ENCODE measurements at regions not wholly inside any gene's neighbourhood (a gene's known extent, or its start where the extent isn't known, plus 50 kb on each side); places are given as distances from the start of the nearest gene placed in this dataset.

GRCh38 chr2:4604767-4605166, 901.4 kb downstream of the DCDC2C start:
- no peak for TF ChIP-seq CTCF (IDR thresholded peaks at IDR 0.05; ENCODE audit: borderline replicate concordance, extremely low read depth, low read length, poor library complexity, severe bottlenecking)
- no peak for TF ChIP-seq EZH2 (IDR thresholded peaks at IDR 0.05; ENCODE audit: borderline replicate concordance, low read depth, low read length, severe bottlenecking)

Data from DND-41 (cell line).